Fibroblast of lung (primary cell): ENCODE measurements at regions not wholly inside any gene's neighbourhood (a gene's known extent, or its start where the extent isn't known, plus 50 kb on each side); places are given as distances from the start of the nearest gene placed in this dataset.
A peak's percentile ranks its signal among the peaks of the same experiment; 100 is the strongest.

Experiments used
- DNase-seq, 2 donors: peaks; one replicate each; pipeline versions ENCODE4 v3.0.0 to v3.0.0-alpha.2; 2010; ENCODE audit warnings: low read depth in 2 of 2
- H2AFZ ChIP-seq: 2 replicates; pipeline ENCODE4 v1.5.1; 2012; ENCODE audit warnings: low read length, control low read depth, inconsistent platforms
- H3K27ac ChIP-seq: 2 replicates; pipeline ENCODE4 v1.5.1; 2011; ENCODE audit warnings: low read length, control low read depth; ENCODE audit not compliant: insufficient read depth
- H3K27me3 ChIP-seq: 2 replicates; pipeline ENCODE4 v1.5.1; 2011; ENCODE audit warnings: mild to moderate bottlenecking, low read length; ENCODE audit not compliant: control insufficient read depth, insufficient read depth
- H3K36me3 ChIP-seq: 2 replicates; pipeline ENCODE4 v1.5.1; 2011; ENCODE audit warnings: low read length; ENCODE audit not compliant: control insufficient read depth, insufficient read depth
- H3K4me1 ChIP-seq: 2 replicates; pipeline ENCODE4 v1.5.1; 2011; ENCODE audit warnings: low read length; ENCODE audit not compliant: control insufficient read depth, insufficient read depth; ENCODE audit errors: extremely low read depth
- H3K4me2 ChIP-seq: 2 replicates; pipeline ENCODE4 v1.5.1; 2011; ENCODE audit warnings: low read length, control low read depth; ENCODE audit not compliant: insufficient read depth; ENCODE audit errors: extremely low read depth
- H3K4me3 ChIP-seq, 4 experiments: fragments of 200-600 bp in 1 of 4; sonication (generic) in 1 of 4; replicated peaks in 1 of 4; 2 replicates each; pipeline ENCODE4 v1.5.1; 2011 to 2016; ENCODE audit warnings: low read length in 4 of 4, low read depth in 3 of 4, mild to moderate bottlenecking in 3 of 4, control low read depth in 2 of 4, inconsistent platforms in 1 of 4, mixed read lengths in 1 of 4; ENCODE audit not compliant: insufficient read depth in 1 of 4; ENCODE audit errors: control extremely low read depth in 1 of 4
- H3K79me2 ChIP-seq: 2 replicates; pipeline ENCODE4 v1.5.1; 2012; ENCODE audit warnings: mild to moderate bottlenecking, low read length, inconsistent platforms; ENCODE audit not compliant: control insufficient read depth, insufficient read depth
- H3K9ac ChIP-seq: 2 replicates; pipeline ENCODE4 v1.5.1; 2011; ENCODE audit warnings: mild to moderate bottlenecking, low read length, control low read depth; ENCODE audit not compliant: insufficient read depth
- H3K9me3 ChIP-seq: 2 replicates; pipeline ENCODE4 v1.5.1; 2012; ENCODE audit warnings: low read depth, low read length; ENCODE audit not compliant: control insufficient read depth, insufficient read depth
- H4K20me1 ChIP-seq: 2 replicates; pipeline ENCODE4 v1.5.1; 2011; ENCODE audit warnings: low read length; ENCODE audit not compliant: control insufficient read depth, insufficient read depth; ENCODE audit errors: extremely low read depth
- EZH2 ChIP-seq: IDR thresholded peaks from 2 replicates; pipeline ENCODE4 v1.5.1; 2012; ENCODE audit warnings: low read length, control low read depth, mild to moderate bottlenecking; ENCODE audit errors: missing control alignments
- TF ChIP-seq, protein P1 (sequence below), 2 donors: IDR thresholded peaks in 1 of 2; conservative IDR thresholded peaks in 1 of 2; 1 replicate in 1 of 2; 2 replicates in 1 of 2; pipeline ENCODE4 v1.5.1; 2011 to 2012; ENCODE audit warnings: low read length in 2 of 2, control low read depth in 1 of 2, inconsistent platforms in 1 of 2, low read depth in 1 of 2, mild to moderate bottlenecking in 1 of 2

DNA sequence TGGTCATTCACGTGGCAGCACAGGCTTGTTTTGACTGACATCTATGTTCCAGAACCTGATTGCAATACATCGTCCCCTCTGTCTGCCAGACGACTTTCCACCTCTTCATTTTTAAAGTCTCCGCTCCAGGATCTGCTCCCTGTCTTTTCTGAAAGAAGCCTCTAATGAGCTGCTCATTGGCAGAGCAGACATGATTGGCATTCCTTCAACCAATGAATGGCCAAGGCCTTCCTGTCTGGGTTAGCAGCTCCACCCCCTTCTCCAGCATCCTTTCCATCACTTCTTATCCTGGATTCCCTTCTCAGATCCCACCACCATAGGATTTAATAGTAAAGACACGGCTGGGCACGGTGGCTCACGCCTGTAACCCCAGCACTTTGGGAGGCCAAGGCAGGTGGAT lies 202.7 kb upstream of the KLF3 start:
- Histone ChIP-seq H3K27me3 (no peaks in the 10 kb centered on the region), H3K4me3 (no peak overlapping the region), H3K4me1 (no peaks in the 10 kb centered on the region), H3K9me3 (no peaks in the 10 kb centered on the region), H3K4me2 (no peak overlapping the region), H3K79me2 (no peaks in the 10 kb centered on the region), H3K36me3 (no peaks in the 10 kb centered on the region), H4K20me1 (no peaks in the 10 kb centered on the region), H2AFZ (no peak overlapping the region), H3K27ac (no peak overlapping the region), H3K9ac (no peak overlapping the region)
- peak in 1 of 2 donors; percentile 5 for DNase-seq
- TF ChIP-seq, protein P1, sequence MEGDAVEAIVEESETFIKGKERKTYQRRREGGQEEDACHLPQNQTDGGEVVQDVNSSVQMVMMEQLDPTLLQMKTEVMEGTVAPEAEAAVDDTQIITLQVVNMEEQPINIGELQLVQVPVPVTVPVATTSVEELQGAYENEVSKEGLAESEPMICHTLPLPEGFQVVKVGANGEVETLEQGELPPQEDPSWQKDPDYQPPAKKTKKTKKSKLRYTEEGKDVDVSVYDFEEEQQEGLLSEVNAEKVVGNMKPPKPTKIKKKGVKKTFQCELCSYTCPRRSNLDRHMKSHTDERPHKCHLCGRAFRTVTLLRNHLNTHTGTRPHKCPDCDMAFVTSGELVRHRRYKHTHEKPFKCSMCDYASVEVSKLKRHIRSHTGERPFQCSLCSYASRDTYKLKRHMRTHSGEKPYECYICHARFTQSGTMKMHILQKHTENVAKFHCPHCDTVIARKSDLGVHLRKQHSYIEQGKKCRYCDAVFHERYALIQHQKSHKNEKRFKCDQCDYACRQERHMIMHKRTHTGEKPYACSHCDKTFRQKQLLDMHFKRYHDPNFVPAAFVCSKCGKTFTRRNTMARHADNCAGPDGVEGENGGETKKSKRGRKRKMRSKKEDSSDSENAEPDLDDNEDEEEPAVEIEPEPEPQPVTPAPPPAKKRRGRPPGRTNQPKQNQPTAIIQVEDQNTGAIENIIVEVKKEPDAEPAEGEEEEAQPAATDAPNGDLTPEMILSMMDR (conservative IDR thresholded peaks at IDR 0.05 in 1 of 2, IDR thresholded peaks at IDR 0.05 in 1 of 2; ENCODE audit: low read depth in 1 of 2, low read length in 2 of 2), result no peak
- TF ChIP-seq EZH2, result no peak

DNA sequence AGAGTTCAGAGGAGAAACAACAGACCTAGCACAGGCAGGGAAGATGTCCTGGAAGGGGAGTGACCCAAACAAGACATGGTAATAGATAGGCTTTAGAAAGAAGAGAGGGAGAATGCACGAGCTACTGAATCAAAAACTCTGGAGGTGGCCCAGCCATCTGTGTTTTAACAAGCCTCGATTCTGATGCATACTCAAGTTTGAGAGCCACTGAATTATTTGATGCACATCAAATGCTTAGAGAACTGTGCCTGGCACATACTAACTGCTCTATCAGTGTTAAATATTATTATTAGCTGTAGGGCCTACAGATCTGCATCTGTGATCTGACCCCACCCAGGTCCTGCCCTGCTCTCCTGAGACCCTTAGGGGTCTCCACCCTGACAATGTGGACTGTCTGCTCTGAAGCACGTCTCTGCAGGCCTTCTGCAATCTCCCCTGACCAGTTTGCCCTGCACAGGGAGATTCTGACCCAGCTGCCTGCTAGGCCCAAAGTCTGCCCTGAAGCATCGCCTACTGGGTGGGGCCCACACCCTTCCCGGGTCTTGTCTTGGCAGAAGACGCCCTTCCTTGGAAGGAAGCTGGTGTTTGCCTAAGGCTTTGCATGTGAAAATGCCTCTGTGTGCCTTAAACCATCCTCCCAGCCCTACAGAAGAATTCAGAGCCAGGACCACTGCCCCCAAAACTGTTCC lies 201.5 kb upstream of the KLF3 start:
- Histone ChIP-seq H3K9ac (no peak overlapping the region), H3K27me3 (no peaks in the 10 kb centered on the region), H4K20me1 (no peaks in the 10 kb centered on the region), H3K79me2 (no peaks in the 10 kb centered on the region), H3K36me3 (no peaks in the 10 kb centered on the region), H3K4me2 (no peak overlapping the region), H3K27ac (no peak overlapping the region), H3K9me3 (no peaks in the 10 kb centered on the region), H3K4me1 (no peaks in the 10 kb centered on the region), H3K4me3 (no peak overlapping the region), H2AFZ (no peak overlapping the region)
- DNase-seq, result no peak
- no peak for TF ChIP-seq EZH2
- TF ChIP-seq, protein P1 (conservative IDR thresholded peaks at IDR 0.05 in 1 of 2, IDR thresholded peaks at IDR 0.05 in 1 of 2; ENCODE audit: low read depth in 1 of 2, low read length in 2 of 2), result no peak

DNA sequence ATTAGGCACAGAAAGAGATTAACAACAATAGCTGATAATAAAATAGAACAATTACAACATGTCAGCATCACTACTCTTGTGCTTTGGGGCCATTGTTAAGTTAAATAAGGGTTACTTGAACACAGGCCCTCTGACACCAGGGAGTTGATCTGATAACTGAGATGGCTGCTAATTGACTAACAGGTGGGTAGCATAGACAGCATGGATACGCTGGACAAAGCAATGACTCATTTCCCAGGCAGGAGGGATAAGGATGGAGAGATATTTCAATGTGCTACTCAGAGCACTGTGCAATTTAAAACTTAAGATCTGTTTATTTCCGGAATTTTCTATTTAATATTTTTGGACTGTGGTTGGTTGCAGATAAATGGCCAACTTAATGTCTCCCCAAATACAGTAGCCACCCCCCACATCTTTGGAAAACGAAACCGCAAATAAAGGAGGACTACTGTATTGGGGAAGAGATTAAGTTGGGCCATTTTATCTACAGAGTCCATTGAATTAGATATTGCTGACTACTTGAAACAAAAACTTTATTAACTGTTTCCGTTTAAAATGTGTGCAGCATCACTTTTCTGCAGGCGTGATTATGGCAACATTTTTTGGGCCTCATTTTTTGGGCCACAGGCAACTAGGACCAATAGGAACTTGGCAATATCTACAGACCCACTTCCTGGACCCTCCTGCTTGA lies 200.6 kb upstream of the KLF3 start:
- TF ChIP-seq, protein P1 (conservative IDR thresholded peaks at IDR 0.05 in 1 of 2, IDR thresholded peaks at IDR 0.05 in 1 of 2; ENCODE audit: low read depth in 1 of 2, low read length in 2 of 2), result no peak
- TF ChIP-seq EZH2, result no peak
- Histone ChIP-seq H3K36me3 (no peaks in the 10 kb centered on the region), H3K4me1 (no peaks in the 10 kb centered on the region)

More for the DNA sequence above, 200.6 kb upstream of the KLF3 start:
- H2AFZ ChIP-seq, result no peak overlapping the region
- no peak for DNase-seq
- H3K9ac ChIP-seq, result no peak overlapping the region
- no peaks in the 10 kb centered on the region for H3K9me3 ChIP-seq
- no peak overlapping the region for H3K27ac ChIP-seq
- no peak overlapping the region for H3K4me3 ChIP-seq
- no peaks in the 10 kb centered on the region for H4K20me1 ChIP-seq
- H3K79me2 ChIP-seq, result no peaks in the 10 kb centered on the region
- H3K4me2 ChIP-seq, result no peak overlapping the region
- no peaks in the 10 kb centered on the region for H3K27me3 ChIP-seq
